Mucosa of rectum (tissue), 2 donors: ENCODE measurements at regions not wholly inside any gene's neighbourhood (a gene's known extent, or its start where the extent isn't known, plus 50 kb on each side); places are given as distances from the start of the nearest gene placed in this dataset.

ENCODE experiments used
- H3K27ac ChIP-seq, 2 donors: one replicate each; pipeline ENCODE4 v1.7.0; 2013; ENCODE audit warnings: inconsistent platforms in 2 of 2, low read depth in 2 of 2, low read length in 2 of 2
- H3K27me3 ChIP-seq, 2 donors: one replicate each; pipeline ENCODE4 v1.7.0; 2013; ENCODE audit warnings: low read length in 2 of 2; ENCODE audit not compliant: control insufficient read depth in 2 of 2, insufficient read depth in 2 of 2
- H3K36me3 ChIP-seq, 2 donors: one replicate each; pipeline ENCODE4 v1.7.0; 2013; ENCODE audit warnings: low read length in 2 of 2; ENCODE audit not compliant: control insufficient read depth in 2 of 2, insufficient read depth in 2 of 2
- H3K4me1 ChIP-seq, 2 donors: one replicate each; pipeline ENCODE4 v1.7.0; 2013; ENCODE audit warnings: low read length in 2 of 2, mild to moderate bottlenecking in 1 of 2; ENCODE audit not compliant: control insufficient read depth in 2 of 2, insufficient read depth in 2 of 2
- H3K4me3 ChIP-seq, 2 donors: one replicate each; pipeline ENCODE4 v1.7.0; 2013; ENCODE audit warnings: low read length in 2 of 2
- H3K9ac ChIP-seq, 2 donors: one replicate each; pipeline ENCODE4 v1.7.0; 2013; ENCODE audit warnings: low read length in 2 of 2, low read depth in 1 of 2, mild to moderate bottlenecking in 1 of 2
- H3K9me3 ChIP-seq, 2 donors: one replicate each; pipeline ENCODE4 v1.7.0; 2013; ENCODE audit warnings: low read length in 2 of 2; ENCODE audit not compliant: control insufficient read depth in 2 of 2
- donor health status: healthy.
- donor health status: Normal muscosa, but diverticular disease.

- peak overlapping the region in 1 of 2 donors; percentile 15 for H3K27ac ChIP-seq
- H3K4me3 ChIP-seq = no peak overlapping the region
- H3K9ac ChIP-seq = no peak overlapping the region
- H3K9me3 ChIP-seq = no peaks in the 10 kb centered on the region
- no peaks in the 10 kb centered on the region for H3K27me3 ChIP-seq
- no peaks in the 10 kb centered on the region for H3K36me3 ChIP-seq
- peaks cover 0 to 9% of the 10 kb centered on the region in 2 donors for H3K4me1 ChIP-seq
These were observed 234.2 kb downstream of the ASXL3 start for GRCh38 chr18:33812186-33812585.

DNA sequence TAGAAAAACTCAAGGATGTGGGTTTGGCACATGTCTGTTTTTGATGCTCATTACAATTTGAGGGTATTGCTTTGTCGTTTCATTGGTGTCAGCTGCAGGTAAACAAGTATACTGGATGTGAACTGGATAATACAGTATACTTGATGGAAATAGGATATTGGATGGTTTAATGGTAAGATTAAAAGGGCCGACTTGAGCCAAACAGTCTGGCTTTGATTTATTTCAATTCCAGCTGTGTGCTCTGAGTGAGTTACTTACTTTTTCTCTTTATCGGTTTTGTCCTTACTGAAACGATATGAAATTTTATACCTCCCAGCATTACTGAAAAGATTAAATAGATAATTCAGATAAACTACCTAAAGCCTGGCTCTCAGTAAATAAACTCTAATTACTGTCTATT, 227.6 kb downstream of the ASXL3 start:
- Histone ChIP-seq H3K27ac (no peak overlapping the region), H3K36me3 (no peaks in the 10 kb centered on the region), H3K4me3 (no peak overlapping the region), H3K4me1 (peaks cover 6 to 9% of the 10 kb centered on the region in 2 donors), H3K27me3 (no peaks in the 10 kb centered on the region), H3K9ac (no peak overlapping the region), H3K9me3 (no peaks in the 10 kb centered on the region)

DNA sequence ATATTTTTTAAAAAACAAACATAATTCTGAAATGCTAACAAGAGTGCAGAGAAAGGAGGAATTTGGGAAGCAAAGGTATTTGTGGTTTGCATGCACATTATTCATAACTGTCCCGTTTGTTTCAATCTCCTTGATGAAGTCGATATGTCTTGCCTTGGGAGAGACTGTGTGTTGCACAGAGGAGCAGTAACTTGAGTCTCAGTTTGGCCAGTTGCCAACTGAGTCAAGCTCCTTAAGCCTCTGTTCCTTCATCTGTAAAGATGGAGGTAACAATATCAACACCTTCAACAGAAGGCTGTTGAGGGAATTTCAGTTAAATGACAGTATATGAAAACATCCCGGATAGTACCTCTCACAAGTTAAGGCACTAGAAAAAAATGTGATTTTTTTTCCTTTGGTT, 226.2 kb downstream of the ASXL3 start:
- H3K36me3 ChIP-seq = no peaks in the 10 kb centered on the region
- H3K9ac ChIP-seq = no peak overlapping the region
- H3K27me3 ChIP-seq = no peaks in the 10 kb centered on the region
- no peaks in the 10 kb centered on the region for H3K9me3 ChIP-seq
- H3K4me3 ChIP-seq = no peak overlapping the region
- no peak overlapping the region for H3K27ac ChIP-seq
- H3K4me1 ChIP-seq = peaks cover 2 to 6% of the 10 kb centered on the region in 2 donors

DNA sequence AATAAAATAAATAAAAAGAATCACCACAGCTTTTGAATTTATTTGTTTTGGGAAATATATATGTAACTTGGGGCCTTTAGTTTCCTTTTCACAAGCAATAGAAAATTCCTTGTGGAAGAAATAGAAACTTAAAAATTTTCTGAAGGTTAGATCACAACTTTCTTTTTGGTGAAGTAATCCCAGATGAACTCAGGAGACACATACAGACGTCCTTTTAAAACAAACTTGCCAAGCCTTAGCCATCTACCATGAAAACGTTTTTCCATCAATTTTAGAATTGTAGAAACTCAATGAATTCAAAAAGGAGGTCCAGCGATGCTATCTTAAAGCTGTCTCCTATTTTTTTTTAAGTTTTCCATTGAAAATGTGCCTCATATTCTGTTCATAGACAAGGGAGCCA, 225.6 kb downstream of the ASXL3 start:
- no peak overlapping the region for H3K9ac ChIP-seq
- H3K36me3 ChIP-seq = no peaks in the 10 kb centered on the region
- no peaks in the 10 kb centered on the region for H3K27me3 ChIP-seq
- no peaks in the 10 kb centered on the region for H3K9me3 ChIP-seq
- H3K27ac ChIP-seq = no peak overlapping the region
- no peak overlapping the region for H3K4me3 ChIP-seq
- H3K4me1 ChIP-seq = peaks cover 2 to 6% of the 10 kb centered on the region in 2 donors

DNA sequence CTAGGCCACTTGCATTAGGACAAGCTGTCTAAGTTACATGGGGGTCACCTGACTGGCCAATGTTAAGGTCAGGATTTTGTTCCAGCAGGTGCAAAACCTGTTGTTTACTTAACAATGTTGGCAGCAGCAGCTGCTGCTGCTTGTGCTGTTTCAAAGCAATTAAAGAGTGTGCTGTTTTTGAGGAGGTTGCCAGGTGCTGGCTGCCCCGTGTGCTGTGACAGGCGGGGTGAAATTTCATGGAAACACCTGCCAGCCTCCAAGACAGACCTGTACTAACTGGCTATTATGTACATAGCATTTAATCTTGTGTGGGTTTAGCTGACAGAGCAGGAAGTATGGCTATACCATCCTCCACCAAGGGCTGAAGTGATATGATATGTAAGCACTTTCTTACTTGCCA, 224.9 kb downstream of the ASXL3 start:
- H3K27ac ChIP-seq = peak overlapping the region in 1 of 2 donors; percentile 41
- H3K27me3 ChIP-seq = no peaks in the 10 kb centered on the region
- H3K9ac ChIP-seq = no peak overlapping the region
- no peaks in the 10 kb centered on the region for H3K36me3 ChIP-seq
- peaks cover 2 to 6% of the 10 kb centered on the region in 2 donors for H3K4me1 ChIP-seq
- no peaks in the 10 kb centered on the region for H3K9me3 ChIP-seq
- no peak overlapping the region for H3K4me3 ChIP-seq
